OCI-LY1 (cell line): ENCODE measurements at regions not wholly inside any gene's neighbourhood (a gene's known extent, or its start where the extent isn't known, plus 50 kb on each side); places are given as distances from the start of the nearest gene placed in this dataset.

Experiments
- H2AFZ ChIP-seq: fragments of 200-600 bp; sonication (generic), shearing (Covaris generic); 2 replicates; pipeline ENCODE4 v1.6.0; 2014; ENCODE audit warnings: antibody characterized with exemption, mild to moderate bottlenecking, low read length
- H3F3A ChIP-seq: fragments of 200-600 bp; sonication (generic), shearing (Covaris generic); 2 replicates; pipeline ENCODE4 v1.6.0; 2014; ENCODE audit warnings: mild to moderate bottlenecking, antibody characterized with exemption, low read length, moderate library complexity; ENCODE audit not compliant: insufficient read depth
- H3K27ac ChIP-seq: fragments of 200-600 bp; sonication (generic); 2 replicates; pipeline ENCODE4 v1.5.1; 2014; ENCODE audit warnings: low read length, mixed run types, mild to moderate bottlenecking, low read depth; ENCODE audit not compliant: poor library complexity, severe bottlenecking
- H3K27me3 ChIP-seq: fragments of 200-600 bp; sonication (generic); 2 replicates; pipeline ENCODE4 v1.6.0; 2014; ENCODE audit warnings: antibody characterized with exemption, mild to moderate bottlenecking, low read length, moderate library complexity; ENCODE audit not compliant: insufficient read depth
- H3K36me3 ChIP-seq: fragments of 200-600 bp; sonication (generic); 2 replicates; pipeline ENCODE4 v1.6.1; 2014; ENCODE audit warnings: mild to moderate bottlenecking, antibody characterized with exemption, low read length, moderate library complexity, mixed read lengths; ENCODE audit not compliant: insufficient read depth
- H3K4me1 ChIP-seq: fragments of 200-600 bp; sonication (generic); 2 replicates; pipeline ENCODE4 v1.5.1; 2014; ENCODE audit warnings: mild to moderate bottlenecking, low read length, moderate library complexity; ENCODE audit not compliant: insufficient read depth, severe bottlenecking
- H3K4me2 ChIP-seq: fragments of 200-600 bp; sonication (generic), shearing (Covaris generic); 2 replicates; pipeline ENCODE4 v1.6.1; 2014; ENCODE audit warnings: low read length
- H3K4me3 ChIP-seq: fragments of 200-600 bp; sonication (generic); 2 replicates; pipeline ENCODE4 v1.5.1; 2014; ENCODE audit warnings: low read length, low read depth, mild to moderate bottlenecking, mixed read lengths; ENCODE audit not compliant: poor library complexity, severe bottlenecking
- H3K79me2 ChIP-seq: fragments of 200-600 bp; shearing (Covaris generic); 2 replicates; pipeline ENCODE4 v1.6.1; 2016; ENCODE audit warnings: mixed run types, low read length, mixed read lengths; ENCODE audit not compliant: insufficient read depth
- H3K9ac ChIP-seq: fragments of 200-600 bp; sonication (generic), shearing (Covaris generic); 2 replicates; pipeline ENCODE4 v1.6.1; 2014; ENCODE audit warnings: mild to moderate bottlenecking, low read length, mixed read lengths
- H3K9me2 ChIP-seq: fragments of 200-600 bp; sonication (generic), shearing (Covaris generic); 2 replicates; pipeline ENCODE4 v1.6.1; 2014; ENCODE audit warnings: low read depth, mild to moderate bottlenecking, low read length, mixed read lengths
- H3K9me3 ChIP-seq: fragments of 200-600 bp; shearing (Covaris generic); 2 replicates; pipeline ENCODE4 v1.6.1; 2014; ENCODE audit warnings: low read length, mixed read lengths
- H4K20me1 ChIP-seq: fragments of 200-600 bp; sonication (generic), shearing (Covaris generic); 2 replicates; pipeline ENCODE4 v1.6.0; 2016; ENCODE audit warnings: mild to moderate bottlenecking, low read length; ENCODE audit not compliant: insufficient read depth
- EZH2 ChIP-seq: fragments of 200-600 bp; sonication (generic), shearing (Covaris generic); IDR thresholded peaks from 2 replicates; pipeline ENCODE4 v1.8.0; 2017; ENCODE audit warnings: borderline replicate concordance, mixed run types, mild to moderate bottlenecking, antibody characterized with exemption, low read length, moderate library complexity, mixed read lengths
- TF ChIP-seq, protein P1 (sequence below): fragments of 200-600 bp; sonication (generic), shearing (Covaris generic); IDR thresholded peaks from 2 replicates; pipeline ENCODE4 v1.5.1; 2017; ENCODE audit warnings: mild to moderate bottlenecking, antibody characterized with exemption, low read length, moderate library complexity, mixed read lengths

DNA sequence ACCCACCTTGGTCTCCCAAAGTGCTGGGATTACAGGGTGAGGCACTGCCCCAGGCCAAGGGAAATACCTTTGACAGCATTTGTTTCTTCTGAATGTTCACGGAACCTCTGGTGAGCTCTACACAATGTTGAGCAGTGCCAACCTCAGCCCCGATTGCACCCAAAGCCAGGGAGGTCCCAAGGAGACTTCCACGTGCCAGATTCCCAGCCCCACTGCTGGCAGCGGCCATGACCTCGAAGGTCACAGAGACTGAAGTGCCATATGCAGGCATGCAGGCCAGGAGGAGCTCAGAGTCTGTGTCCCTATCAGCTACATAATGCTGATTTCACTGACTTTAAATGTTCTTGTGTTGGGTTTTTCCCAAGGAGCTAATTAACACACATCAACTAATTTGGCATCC is 226.4 kb upstream of the FOXF1 start:
- Histone ChIP-seq H3K9me3 (no peaks in the 10 kb centered on the region), H3K9ac (no peak overlapping the region), H3K79me2 (no peaks in the 10 kb centered on the region), H3K4me3 (no peak overlapping the region), H3K9me2 (no peaks in the 10 kb centered on the region), H3F3A (no peaks in the 10 kb centered on the region), H3K4me1 (no peaks in the 10 kb centered on the region), H3K27me3 (peaks cover 3% of the 10 kb centered on the region; the same call in 1 of the 2 replicates), H4K20me1 (no peaks in the 10 kb centered on the region), H3K36me3 (no peaks in the 10 kb centered on the region), H3K27ac (no peak overlapping the region), H3K4me2 (no peak overlapping the region), H2AFZ (no peak overlapping the region)
- TF ChIP-seq EZH2: no peak
- TF ChIP-seq, protein P1, sequence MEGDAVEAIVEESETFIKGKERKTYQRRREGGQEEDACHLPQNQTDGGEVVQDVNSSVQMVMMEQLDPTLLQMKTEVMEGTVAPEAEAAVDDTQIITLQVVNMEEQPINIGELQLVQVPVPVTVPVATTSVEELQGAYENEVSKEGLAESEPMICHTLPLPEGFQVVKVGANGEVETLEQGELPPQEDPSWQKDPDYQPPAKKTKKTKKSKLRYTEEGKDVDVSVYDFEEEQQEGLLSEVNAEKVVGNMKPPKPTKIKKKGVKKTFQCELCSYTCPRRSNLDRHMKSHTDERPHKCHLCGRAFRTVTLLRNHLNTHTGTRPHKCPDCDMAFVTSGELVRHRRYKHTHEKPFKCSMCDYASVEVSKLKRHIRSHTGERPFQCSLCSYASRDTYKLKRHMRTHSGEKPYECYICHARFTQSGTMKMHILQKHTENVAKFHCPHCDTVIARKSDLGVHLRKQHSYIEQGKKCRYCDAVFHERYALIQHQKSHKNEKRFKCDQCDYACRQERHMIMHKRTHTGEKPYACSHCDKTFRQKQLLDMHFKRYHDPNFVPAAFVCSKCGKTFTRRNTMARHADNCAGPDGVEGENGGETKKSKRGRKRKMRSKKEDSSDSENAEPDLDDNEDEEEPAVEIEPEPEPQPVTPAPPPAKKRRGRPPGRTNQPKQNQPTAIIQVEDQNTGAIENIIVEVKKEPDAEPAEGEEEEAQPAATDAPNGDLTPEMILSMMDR: no peak

GRCh38 chr16:86285421-86285820 is 224.9 kb upstream of the FOXF1 start:
- no peaks in the 10 kb centered on the region for H3K9me3 ChIP-seq
- H3F3A ChIP-seq: no peaks in the 10 kb centered on the region
- H4K20me1 ChIP-seq: no peaks in the 10 kb centered on the region
- H3K36me3 ChIP-seq: no peaks in the 10 kb centered on the region
- H3K27me3 ChIP-seq: peaks cover 3% of the 10 kb centered on the region; the same call in 1 of the 2 replicates
- H3K9ac ChIP-seq: no peak overlapping the region
- H3K79me2 ChIP-seq: no peaks in the 10 kb centered on the region
- H2AFZ ChIP-seq: no peak overlapping the region
- no peak for TF ChIP-seq EZH2
- TF ChIP-seq, protein P1: no peak
- no peaks in the 10 kb centered on the region for H3K9me2 ChIP-seq
- no peak overlapping the region for H3K27ac ChIP-seq
- no peak overlapping the region for H3K4me2 ChIP-seq
- H3K4me1 ChIP-seq: no peaks in the 10 kb centered on the region
- no peak overlapping the region for H3K4me3 ChIP-seq

- H3K9ac ChIP-seq: no peak overlapping the region
- H3K4me2 ChIP-seq: no peak overlapping the region
- no peaks in the 10 kb centered on the region for H3F3A ChIP-seq
- H3K9me3 ChIP-seq: no peaks in the 10 kb centered on the region
- H3K36me3 ChIP-seq: no peaks in the 10 kb centered on the region
- H3K27ac ChIP-seq: no peak overlapping the region
- H2AFZ ChIP-seq: no peak overlapping the region
- H3K9me2 ChIP-seq: no peaks in the 10 kb centered on the region
- H4K20me1 ChIP-seq: no peaks in the 10 kb centered on the region
- H3K4me1 ChIP-seq: no peaks in the 10 kb centered on the region
- H3K27me3 ChIP-seq: peaks cover 3% of the 10 kb centered on the region; the same call in 1 of the 2 replicates
- TF ChIP-seq, protein P1: no peak
- no peak for TF ChIP-seq EZH2
- H3K4me3 ChIP-seq: no peak overlapping the region
- H3K79me2 ChIP-seq: no peaks in the 10 kb centered on the region
Measured at GRCh38 chr16:86285938-86286921, 224.1 kb upstream of the FOXF1 start.
